ENCODE measurements at regions not wholly inside any gene's neighbourhood (a gene's known extent, or its start where the extent isn't known, plus 50 kb on each side); places are given as distances from the start of the nearest gene placed in this dataset.

- no peak for TF ChIP-seq POLR2A (IDR thresholded peaks at IDR 0.05)
- TF ChIP-seq CTCF (IDR thresholded peaks at IDR 0.05) = no peak
- TF ChIP-seq POLR2AphosphoS5 (IDR thresholded peaks at IDR 0.05) = no peak
Measured at GRCh38 chr20:52433326-52434040, 241.9 kb upstream of the ZFP64 start.

Measured in gastroesophageal sphincter (tissue), 3 donors.